HG02678 (cell line): ENCODE measurements at regions not wholly inside any gene's neighbourhood (a gene's known extent, or its start where the extent isn't known, plus 50 kb on each side); places are given as distances from the start of the nearest gene placed in this dataset.

Source experiments
- ATAC-seq: cut with Tn5 transposase; IDR thresholded peaks from one replicate; pipeline ENCODE4 v1.9.1; 2021; ENCODE audit warnings: mild to moderate bottlenecking, moderate library complexity; ENCODE audit not compliant: unreplicated experiment

DNA sequence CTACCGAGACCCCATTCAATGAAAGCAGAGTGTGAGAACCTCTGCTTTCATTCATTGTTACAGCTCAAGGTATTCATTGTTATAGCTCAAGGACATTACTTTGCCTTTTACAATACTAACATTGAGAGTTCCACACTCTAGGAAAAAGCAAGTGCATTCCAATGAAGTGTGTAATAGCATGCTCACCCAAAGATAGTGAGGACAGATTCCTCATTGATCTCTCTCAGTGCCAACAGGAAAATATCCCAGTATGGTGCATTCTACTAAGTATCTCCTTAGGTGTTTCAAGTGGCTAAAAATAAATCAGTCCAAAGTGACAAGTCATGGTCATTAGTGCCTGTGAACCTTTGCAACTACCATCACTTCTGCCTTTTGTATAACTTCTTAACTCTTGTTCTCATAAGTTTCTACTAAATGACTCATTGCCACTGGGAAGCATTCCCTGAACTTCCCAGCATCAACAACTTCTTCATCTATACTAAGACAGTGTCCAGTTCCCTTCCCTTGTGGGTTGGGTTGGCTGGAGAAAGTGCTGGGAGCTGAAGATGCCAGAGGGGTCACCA lies 140.7 kb upstream of the STXBP5 start:
- no peak for ATAC-seq

DNA sequence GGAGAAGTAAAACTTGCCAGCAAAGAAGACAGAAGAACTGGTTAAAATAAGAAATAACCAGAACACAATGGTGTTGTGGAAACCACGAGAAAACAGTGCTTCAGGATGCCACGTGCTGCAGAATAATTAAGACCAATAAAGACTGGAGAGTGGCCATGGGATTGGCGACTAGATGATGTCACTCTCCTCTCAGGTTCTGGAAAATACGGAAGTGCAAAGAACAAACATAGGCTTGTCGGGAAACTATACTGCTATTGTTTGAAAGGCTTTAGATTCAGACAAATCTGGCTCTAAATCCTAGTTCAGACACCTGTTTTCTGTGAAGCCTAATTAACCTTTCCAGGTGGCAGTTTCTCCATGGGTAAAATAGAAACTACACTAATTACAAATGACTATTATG lies 138.4 kb upstream of the STXBP5 start:
- ATAC-seq: no peak

DNA sequence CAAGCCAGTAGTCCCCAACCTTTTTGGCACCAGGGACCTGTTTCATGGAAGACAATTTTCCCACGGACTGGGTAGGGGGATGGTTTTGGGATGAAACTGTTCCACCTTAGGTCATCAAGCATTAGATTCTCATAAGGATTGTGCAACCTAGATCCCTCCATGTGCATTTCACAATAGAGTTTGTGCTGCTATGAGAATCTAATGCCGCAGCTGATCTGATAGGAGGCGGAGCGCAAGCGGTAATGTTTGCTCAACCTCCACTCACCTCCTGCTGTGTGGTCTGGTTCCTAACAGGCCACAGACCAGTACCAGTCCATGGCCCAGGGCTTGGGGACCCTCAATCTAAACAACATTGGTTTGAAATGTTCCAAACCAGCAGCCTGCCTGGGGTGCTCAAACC lies 137.0 kb upstream of the STXBP5 start:
- ATAC-seq: no peak

DNA sequence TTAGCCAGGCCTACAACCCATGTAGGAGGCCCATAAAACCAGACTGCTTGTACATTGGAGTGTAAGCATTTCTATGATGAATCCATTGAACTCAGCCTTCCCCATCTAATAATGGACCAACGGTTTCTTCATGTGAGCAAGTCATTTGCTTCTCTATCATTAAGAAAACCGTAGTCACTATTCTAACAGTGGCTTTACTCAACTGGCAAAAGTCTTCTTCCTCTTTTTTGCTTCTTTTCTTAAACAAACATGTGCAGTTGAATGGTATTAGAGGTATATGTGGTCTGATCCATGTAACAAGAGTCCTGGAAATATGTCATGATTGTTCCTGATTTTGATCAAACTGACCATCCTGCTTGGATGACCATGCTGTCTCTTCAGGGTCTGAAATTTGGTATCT lies 132.4 kb upstream of the STXBP5 start:
- ATAC-seq: no peak

DNA sequence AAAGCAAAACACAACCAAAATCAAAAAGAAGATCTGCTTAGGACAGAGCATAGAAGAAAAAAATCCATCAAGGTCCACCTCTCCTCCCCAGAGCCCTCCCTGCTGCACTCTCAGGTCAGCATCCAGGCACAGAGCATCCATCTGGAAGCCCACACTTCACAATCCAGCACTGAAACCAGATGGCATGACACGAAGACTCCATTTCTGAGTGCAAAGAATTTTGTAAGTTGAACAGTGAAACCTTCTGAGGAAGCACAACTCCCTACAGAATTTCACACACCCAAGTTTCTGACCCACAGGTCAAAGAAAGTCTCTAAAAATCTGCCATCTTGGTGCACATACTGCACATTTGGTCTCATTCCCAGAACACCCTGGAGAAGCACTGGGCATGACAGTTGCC lies 128.8 kb upstream of the STXBP5 start:
- ATAC-seq: no peak

DNA sequence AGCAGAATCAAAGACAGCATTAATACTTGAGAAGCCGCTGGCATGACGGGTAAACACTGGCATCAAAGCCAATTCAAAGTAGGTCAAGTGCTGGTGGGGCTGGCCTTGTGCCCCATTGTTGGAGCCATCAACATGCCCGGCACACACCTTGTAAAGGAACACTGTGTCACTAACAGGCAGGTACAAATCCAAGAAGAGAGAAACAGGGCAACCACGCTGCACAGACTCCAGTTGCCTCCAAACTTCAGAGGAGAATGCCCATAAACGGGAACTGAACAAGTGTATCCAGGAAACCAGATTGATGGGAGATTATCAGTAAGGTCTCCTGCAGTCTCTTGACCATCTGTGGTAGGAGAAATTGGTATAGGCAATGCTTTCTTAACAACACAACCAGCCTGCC lies 127.0 kb upstream of the STXBP5 start:
- ATAC-seq: no peak

DNA sequence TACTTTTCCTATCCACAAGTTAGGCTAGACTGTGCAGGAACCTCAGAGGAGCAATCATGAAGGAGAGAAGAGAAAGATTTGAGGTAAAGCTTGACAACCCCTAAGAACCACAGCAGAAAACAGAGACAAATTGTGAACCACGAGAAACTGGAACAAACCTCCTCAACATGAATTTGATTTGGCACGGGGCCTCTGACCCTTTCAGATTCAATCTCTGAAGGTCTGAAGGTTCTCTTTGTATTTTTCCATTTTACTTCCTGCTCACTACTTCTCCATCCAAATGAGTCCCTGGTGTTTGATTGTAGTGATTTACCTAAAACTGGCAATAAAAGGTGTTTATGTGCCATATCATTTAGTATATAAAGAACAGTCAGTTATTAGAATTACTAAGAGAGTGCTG lies 126.1 kb upstream of the STXBP5 start:
- ATAC-seq: no peak

DNA sequence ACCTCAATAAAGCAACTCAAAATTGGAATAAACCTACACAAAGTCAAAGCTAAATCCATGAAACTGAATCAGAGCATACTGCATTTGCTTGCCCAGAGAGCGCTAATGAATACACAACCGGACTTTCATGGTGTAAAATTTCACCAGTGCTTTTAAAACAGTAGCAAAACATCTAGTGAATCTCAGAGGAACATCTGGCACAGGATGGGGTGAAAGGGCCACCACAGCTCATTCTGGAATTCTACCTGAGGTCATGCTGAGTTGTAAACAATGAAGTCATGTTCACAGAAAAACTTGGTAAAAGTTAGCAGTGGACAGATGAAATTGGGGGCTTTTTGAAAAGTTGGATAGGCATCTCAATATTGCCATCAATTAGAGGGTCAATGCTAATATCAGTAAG lies 125.6 kb upstream of the STXBP5 start:
- ATAC-seq: no peak

DNA sequence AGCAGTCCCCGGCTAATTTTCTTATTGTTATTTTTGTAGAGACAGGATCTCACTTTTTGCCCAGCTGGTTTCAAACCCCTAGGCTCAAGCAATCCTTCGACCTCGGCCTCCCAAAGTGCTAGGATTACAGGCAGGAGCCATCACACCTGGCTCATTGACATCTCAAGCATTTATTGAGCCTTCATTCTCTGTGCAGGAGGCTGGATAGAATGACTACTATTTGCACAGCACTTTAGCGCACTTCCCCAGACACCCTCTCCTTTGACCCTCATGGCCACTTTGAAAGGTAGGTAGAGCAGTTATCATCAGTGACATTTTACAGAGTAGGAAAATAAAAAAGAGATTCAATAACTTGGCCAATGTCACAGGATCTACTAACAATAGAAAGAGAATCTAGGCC lies 124.0 kb upstream of the STXBP5 start:
- ATAC-seq: no peak

DNA sequence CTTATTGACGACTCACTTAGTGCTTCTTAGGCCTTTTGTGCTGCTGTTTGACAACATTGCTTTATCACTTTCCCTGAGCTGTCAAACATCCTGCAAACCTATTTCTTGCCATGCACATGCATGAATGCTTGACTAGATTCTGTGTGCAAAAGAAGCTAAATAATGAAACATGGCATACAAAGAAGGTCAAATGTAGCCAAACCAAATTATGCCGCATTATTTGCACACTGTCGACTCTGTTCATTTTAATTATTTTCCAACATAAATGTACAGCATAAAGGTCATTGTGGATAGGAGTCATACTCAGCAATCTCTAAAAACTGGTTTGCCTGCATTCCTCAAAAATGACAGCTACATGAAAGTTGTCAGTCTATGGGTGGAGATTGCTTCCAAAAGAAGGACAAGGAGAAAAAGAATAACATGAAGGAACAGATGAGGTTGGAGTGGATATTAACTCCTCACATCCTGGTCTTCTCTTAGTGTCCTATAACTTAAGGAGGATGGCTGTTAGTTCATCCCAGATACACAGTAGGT lies 123.1 kb upstream of the STXBP5 start:
- no peak for ATAC-seq

DNA sequence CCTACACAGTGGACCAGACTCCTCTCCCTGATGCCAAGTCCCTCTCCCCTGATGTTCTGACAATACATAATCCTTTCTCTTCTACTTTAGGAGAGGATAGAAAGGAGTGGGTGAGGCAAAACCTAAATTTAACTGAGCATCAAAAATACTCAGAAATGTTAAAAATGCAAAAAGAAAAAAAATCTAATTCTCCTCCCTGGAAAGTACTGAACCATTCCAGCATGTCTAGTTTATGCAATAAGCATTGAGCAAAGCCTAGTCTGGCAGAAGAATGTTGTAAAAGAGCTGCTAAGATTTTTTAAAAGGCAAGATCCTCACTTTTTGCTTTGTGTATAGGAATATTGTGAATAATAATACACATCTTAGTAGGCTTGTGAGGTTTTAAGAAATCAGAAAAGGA lies 116.6 kb upstream of the STXBP5 start:
- ATAC-seq: no peak

DNA sequence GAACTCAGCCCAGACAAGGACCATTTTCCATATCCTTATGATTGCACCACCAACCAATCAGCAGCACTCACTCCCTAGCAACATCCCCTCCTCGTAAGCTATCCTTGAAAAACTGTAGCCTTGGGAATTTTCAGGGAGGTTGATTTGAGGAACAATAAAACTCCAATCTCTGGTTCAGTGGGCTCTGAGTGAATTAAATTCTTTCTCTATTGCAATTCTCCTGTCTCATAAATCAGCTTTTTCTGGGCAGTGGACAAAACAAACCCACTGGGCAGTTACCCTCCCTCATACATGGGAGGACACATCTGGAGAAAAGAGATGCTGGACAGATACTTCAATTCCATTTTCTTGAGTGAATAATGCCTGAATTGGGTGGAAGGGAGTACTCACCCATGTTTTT lies 115.4 kb upstream of the STXBP5 start:
- no peak for ATAC-seq

DNA sequence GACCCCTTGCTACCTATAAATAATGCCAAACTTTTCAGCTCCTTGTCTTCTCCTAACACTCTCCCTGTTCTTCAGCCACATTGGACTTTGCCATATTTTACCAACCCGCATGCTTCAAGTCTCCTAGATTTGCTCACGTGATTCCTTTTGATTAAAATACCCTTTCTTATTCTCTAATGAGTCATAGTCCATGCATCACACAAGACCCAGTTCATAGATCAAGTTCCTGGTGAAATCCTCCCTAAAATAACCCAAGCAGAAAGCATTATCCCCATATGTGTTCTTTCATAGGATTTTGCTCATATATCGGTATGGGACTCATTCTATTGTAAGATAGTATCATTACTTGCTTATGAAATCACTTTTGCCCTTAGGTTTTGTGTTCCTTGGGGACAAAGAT lies 108.9 kb upstream of the STXBP5 start:
- no peak for ATAC-seq

DNA sequence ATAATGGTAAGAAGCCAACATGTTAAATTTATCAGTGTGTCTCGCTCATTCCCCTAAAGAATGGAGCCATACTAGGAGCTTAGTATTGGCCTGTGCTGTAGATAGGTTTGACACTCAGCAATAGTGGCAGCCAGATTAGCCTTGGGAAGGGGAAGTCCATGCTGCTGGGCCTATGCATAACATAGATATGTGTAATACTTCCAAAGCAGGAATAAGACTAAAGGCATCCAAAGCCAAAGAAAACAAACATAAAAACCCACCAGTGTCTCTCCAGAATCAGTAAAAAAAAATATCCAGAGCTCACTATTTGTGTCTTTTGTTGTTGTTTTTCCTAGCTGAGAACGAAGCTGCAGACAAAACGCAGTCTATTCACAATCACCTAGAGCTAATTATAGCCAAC lies 104.2 kb upstream of the STXBP5 start:
- ATAC-seq: no peak

DNA sequence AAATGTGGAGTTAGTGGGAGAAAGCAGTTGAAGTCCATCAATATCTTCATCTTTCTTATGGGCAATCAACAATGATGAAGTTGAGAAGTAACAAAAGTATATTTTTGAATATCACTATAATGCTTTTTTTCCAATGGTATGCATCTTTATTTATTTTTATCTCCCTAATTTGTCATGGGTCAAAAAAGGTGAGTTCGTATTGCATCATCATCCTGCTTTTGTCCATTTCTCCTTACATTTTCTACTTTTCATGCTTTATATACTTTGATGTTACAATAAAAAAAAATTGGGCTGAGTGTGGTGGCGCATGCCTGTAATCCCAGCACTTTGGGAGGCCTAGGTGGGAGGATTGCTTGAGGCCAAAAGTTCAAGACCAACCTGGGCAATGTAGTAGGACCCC lies 101.2 kb upstream of the STXBP5 start:
- no peak for ATAC-seq

DNA sequence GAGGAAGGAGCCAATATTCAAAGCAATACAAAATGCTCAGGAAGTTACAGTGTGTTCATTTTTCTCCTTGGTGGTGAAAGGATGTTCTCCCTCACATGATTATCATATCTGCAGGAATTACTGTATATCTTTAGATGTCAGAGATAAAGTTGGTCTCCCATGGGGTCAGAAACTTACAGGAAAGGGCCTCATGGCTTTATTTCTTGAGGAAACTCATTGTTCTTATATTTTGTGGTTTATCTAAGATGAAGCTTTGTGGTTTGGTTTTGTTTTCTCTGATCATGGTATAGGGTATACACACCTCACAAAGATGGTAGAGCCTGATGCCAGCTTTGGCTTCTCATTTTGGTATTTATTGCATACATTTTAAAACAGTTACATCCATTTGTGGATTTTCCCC lies 100.5 kb upstream of the STXBP5 start:
- no peak for ATAC-seq

DNA sequence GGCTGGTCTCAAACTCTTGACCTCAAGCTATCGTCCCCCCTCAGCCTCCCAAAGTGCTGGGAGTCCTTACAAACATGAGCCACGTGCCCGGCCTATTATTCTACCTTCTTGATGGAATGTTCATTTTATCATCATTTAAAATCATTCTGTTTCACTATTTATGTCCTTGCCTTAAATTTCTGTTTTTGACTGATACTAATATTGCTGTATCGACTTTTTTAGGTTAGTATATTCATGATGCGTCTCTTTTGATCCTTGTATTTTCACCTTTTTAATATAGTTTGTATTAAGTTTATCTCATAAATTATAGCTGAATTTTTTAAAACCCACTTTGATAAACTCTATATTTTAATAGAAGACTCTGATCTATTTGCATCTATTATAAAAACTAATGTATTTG lies 98.4 kb upstream of the STXBP5 start:
- ATAC-seq: no peak

DNA sequence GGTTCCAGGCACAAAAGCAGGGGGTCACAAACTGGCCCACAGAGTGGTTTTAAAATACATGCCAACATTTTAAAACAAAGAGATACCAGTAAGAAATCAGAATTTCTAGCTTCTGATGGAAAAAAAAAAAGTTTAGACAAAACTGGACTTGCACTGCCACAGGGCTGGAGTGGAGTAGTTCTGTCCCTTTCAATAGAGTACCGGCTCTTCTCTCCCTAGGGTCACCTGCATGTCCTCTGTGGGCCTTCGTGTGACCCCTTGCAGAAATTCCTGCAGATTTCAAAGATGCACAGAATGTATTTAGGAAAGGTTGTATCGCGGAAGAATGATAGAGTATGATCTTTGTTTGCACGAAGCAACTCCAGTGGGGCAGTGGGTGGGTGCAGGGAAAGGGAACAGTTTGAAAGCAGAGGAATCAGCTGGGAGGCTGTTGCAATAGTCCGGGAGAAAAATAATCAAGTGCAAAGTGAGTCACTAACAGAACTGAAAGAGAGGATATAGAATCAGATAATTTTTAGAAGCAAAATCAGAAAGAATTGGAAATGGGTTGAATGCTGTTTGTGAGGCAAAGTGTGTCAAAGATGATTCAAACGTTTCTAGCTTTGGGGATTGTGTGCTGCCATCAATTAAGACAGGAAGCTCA lies 97.3 kb upstream of the STXBP5 start:
- no peak for ATAC-seq

DNA sequence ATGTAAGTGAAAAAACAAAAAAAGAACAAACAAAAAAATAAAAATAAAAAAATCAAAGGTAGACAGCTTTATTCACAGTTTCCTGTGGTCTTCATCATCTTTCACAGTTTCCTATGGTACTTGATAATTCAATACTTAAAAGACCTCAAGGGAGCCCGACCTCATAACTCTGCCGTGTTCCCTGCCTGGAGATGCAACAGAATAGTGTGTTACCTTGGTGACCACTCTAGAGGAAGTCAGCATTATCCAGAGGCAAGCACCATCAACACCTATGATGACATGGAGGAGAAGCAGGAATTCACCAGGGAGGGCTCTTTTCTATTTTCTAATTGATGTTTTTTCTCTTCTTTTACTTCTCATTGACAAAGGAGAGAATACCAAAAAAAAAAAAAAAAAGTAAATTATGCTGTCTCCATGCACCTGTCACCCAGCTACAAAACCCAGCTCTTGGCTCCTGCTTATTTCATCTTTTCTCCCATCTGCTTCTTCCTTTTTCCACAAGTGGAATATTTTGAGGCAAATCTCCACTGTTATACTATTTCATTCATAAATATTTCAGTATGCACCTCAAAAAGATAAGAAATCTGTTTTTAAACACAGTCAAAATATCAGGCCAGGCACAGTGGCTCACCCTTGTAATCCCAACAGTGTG lies 95.8 kb upstream of the STXBP5 start:
- no peak for ATAC-seq

DNA sequence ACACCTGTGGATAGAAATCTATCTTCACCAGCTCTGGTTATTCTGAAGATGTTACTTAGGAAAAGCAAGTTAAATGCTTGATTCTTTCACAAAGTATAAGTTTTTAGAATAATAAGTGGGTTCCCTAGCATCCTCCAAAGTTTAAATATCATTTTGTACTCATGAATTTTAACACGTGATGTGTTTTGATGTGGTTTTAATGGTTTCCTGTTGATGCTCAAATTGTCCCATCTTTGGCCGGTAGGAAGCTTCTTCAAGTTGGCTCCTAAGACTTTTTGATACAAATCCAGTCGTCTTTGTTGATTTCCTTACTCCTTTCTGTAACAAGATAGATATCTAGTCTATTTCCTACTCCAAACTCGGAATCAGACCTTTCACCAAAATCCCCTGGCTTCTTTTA lies 94.5 kb upstream of the STXBP5 start:
- ATAC-seq: no peak

DNA sequence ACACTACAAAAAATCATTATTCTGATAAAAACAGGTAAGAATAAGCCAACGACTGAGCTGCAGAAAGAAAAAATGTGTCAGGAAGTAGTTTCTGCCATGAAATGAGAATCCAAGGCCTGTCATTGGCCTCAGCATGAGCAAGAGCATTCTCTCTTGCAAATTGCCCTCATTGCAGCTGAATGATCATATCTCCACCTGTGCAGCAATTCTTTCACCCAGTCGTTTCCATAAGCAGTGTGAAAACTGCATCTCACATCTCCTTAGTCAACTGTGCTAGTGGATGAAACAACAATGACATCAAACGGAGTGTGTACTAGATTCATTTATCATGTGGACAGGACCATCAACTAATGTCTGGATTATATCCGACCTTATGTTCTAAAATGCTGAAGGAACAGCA lies 88.2 kb upstream of the STXBP5 start:
- ATAC-seq: no peak

DNA sequence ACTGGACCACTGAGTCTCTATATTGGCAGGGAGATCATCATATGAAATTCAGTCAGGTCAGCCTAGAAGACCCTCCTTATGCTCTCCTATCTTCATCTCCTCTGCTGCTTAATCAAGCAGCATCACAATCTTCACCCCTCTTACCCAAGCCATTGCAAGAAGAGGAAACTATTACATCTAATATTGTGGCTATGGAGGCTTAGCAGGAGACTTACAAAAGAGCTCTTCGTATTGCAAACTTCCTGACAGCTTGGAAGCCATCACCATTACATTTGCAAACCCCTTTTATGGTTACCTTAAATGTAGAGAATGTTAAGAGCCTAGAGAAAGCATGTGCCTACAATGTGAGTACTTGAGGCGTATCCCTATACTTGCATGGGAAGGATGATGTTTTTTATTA lies 87.2 kb upstream of the STXBP5 start:
- no peak for ATAC-seq

DNA sequence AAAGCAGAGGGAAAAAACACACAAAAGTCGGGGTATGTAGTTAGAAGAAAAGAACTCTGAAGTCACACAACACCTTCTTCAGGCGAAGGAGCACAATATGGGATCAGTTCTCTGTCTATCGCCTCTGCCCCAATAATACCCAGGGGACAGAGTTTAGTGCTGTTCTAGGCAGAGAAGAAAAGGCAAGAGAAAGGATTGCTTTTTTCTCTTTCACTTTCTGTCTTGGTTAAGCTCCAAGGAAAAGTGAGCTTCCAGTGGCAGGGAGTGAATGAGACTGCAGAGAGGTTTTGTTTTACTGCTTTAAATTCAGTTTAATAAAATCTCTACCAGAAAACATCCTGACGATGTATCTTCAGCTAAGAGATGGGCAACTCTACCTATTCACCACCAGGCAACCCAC lies 86.6 kb upstream of the STXBP5 start:
- no peak for ATAC-seq
